ENCODE measurements at regions not wholly inside any gene's neighbourhood (a gene's known extent, or its start where the extent isn't known, plus 50 kb on each side); places are given as distances from the start of the nearest gene placed in this dataset.

DNA sequence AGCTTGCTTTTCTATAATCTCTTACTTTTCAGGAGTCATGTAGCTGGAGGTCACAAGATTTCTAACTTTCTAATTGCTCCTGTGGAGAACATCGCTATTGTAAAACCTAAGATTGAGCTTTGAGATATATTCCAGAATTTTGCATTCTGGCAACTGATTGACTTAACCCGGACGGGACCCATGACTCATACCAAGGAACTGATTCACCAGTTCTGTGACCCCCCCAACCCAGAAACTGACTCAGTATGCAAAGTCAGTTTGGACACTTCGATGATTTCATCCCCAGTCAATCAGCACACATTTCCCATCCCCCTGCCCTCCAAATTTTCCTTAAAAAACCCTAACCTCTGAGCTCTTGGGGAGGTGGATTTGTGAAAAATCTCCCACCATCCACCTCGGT is 396.5 kb upstream of the GBE1 start:
- TF ChIP-seq POLR2AphosphoS5 (IDR thresholded peaks at IDR 0.05; ENCODE audit: low read depth, low read length) (no peak), SIN3A (IDR thresholded peaks at IDR 0.05; ENCODE audit: borderline replicate concordance, insufficient read depth, low read length) (no peak), FOXP2 (optimal IDR thresholded peaks at IDR 0.05; ENCODE audit: borderline replicate concordance, extremely low read depth, extremely low read length, insufficient read depth) (no peak), TAF1 (IDR thresholded peaks at IDR 0.05; ENCODE audit: borderline replicate concordance, insufficient read depth, low read length) (no peak)
- TF ChIP-seq, protein P1, sequence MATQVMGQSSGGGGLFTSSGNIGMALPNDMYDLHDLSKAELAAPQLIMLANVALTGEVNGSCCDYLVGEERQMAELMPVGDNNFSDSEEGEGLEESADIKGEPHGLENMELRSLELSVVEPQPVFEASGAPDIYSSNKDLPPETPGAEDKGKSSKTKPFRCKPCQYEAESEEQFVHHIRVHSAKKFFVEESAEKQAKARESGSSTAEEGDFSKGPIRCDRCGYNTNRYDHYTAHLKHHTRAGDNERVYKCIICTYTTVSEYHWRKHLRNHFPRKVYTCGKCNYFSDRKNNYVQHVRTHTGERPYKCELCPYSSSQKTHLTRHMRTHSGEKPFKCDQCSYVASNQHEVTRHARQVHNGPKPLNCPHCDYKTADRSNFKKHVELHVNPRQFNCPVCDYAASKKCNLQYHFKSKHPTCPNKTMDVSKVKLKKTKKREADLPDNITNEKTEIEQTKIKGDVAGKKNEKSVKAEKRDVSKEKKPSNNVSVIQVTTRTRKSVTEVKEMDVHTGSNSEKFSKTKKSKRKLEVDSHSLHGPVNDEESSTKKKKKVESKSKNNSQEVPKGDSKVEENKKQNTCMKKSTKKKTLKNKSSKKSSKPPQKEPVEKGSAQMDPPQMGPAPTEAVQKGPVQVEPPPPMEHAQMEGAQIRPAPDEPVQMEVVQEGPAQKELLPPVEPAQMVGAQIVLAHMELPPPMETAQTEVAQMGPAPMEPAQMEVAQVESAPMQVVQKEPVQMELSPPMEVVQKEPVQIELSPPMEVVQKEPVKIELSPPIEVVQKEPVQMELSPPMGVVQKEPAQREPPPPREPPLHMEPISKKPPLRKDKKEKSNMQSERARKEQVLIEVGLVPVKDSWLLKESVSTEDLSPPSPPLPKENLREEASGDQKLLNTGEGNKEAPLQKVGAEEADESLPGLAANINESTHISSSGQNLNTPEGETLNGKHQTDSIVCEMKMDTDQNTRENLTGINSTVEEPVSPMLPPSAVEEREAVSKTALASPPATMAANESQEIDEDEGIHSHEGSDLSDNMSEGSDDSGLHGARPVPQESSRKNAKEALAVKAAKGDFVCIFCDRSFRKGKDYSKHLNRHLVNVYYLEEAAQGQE (IDR thresholded peaks at IDR 0.05; ENCODE audit: insufficient read depth in 1 of 2, low read depth in 2 of 2, low read length in 2 of 2): no peak

DNA sequence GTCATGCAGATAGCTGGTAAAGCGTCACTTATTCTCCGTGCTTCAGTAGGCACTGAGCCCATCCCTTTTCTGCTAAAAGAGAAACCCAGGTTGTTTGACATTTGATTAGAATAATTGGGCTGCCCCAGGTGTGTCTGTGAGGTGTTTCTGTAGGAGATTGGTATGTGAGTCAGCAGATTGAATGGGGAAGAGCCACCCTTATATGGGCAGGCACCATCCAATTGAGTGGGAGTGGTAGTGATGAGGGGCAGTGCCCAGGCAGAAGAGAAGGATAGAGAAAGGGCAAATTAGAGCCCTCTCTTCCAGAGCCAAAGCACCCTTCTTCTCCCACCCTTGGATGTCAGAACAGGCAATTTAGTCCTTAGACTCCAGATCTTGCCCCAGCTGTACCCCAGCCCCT is 384.3 kb upstream of the GBE1 start:
- TF ChIP-seq SIN3A (IDR thresholded peaks at IDR 0.05; ENCODE audit: borderline replicate concordance, insufficient read depth, low read length): no peak
- TF ChIP-seq FOXP2 (optimal IDR thresholded peaks at IDR 0.05; ENCODE audit: borderline replicate concordance, extremely low read depth, extremely low read length, insufficient read depth): no peak

DNA sequence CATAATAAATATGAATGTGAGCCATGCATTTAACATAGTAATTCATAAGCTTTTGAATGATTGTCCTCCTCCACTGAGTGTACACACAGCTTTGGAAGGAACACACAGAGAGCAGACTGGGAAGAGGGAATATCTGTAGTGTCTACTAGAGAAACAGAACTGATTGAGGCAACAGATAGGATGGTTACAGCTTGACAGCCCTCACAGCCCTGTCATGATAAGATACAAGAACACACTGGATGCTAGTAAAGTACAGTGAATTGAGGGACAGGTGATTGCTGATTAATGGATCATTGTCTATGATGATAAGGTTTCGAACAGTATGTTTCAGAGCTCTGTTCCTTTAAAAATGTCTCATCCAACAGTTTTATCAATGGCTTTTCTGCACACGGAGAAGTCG is 383.4 kb upstream of the GBE1 start:
- TF ChIP-seq FOXP2 (optimal IDR thresholded peaks at IDR 0.05; ENCODE audit: borderline replicate concordance, extremely low read depth, extremely low read length, insufficient read depth): no peak
- TF ChIP-seq POLR2AphosphoS5 (IDR thresholded peaks at IDR 0.05; ENCODE audit: low read depth, low read length): no peak
- TF ChIP-seq, protein P1 (IDR thresholded peaks at IDR 0.05; ENCODE audit: insufficient read depth in 1 of 2, low read depth in 2 of 2, low read length in 2 of 2): no peak
- no peak for TF ChIP-seq TAF1 (IDR thresholded peaks at IDR 0.05; ENCODE audit: borderline replicate concordance, insufficient read depth, low read length)
- no peak for TF ChIP-seq SIN3A (IDR thresholded peaks at IDR 0.05; ENCODE audit: borderline replicate concordance, insufficient read depth, low read length)

DNA sequence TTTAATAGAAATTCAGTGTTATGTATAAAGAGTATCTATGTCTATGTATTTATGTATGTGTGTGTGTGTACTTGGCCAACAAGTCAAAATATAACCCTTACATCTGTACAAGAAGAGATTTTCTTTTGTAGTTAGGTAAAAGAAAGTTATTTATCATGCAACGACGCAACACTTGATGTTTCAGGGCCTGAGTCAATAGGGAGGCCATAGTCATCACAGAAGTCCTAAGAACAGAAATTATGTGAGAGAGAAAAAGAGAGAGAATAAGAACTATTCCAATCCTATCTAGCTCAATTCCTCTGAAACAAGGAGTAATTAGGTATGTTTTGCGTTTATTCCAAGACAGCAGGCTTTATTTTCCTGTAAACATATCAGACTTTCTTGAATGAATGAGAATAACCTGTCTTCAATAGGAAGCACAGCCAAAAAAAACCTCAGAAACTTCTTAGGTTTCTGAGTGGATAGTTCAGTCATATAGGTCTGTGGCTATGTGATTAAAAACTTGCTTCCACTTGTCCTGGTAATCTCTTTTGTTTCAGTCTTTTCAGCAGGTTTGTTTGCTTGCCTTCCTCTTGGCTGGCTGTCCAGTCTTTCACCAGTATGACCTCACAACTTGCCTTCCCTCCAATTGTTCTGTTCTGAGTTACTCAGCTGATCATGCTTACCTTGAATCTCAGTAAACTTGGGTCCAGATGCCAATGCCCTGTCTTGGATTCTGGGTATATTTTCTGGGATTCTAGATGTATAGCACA is 382.4 kb upstream of the GBE1 start:
- TF ChIP-seq, protein P1 (IDR thresholded peaks at IDR 0.05; ENCODE audit: insufficient read depth in 1 of 2, low read depth in 2 of 2, low read length in 2 of 2): no peak
- no peak for TF ChIP-seq FOXP2 (optimal IDR thresholded peaks at IDR 0.05; ENCODE audit: borderline replicate concordance, extremely low read depth, extremely low read length, insufficient read depth)
- TF ChIP-seq TAF1 (IDR thresholded peaks at IDR 0.05; ENCODE audit: borderline replicate concordance, insufficient read depth, low read length): no peak
- no peak for TF ChIP-seq POLR2AphosphoS5 (IDR thresholded peaks at IDR 0.05; ENCODE audit: low read depth, low read length)
- no peak for TF ChIP-seq SIN3A (IDR thresholded peaks at IDR 0.05; ENCODE audit: borderline replicate concordance, insufficient read depth, low read length)

DNA sequence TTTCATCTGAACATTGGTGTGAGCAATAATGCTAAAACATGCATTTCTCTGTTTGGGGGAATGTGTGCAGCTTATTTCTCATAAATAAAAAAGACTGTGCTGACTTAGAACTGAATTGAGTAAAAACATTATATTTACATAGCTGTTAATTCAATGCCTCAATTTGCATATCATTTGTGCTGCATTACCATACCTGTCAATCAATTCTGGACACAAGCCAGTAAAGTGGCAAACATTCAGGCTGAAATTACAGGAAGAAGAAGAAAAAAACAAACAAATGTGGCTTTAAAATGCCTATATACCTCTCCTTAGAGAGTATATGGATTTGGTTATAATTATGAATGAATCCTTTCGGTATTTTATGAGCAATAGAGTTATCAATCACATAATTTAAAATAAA is 380.1 kb upstream of the GBE1 start:
- no peak for TF ChIP-seq TAF1 (IDR thresholded peaks at IDR 0.05; ENCODE audit: borderline replicate concordance, insufficient read depth, low read length)
- TF ChIP-seq, protein P1 (IDR thresholded peaks at IDR 0.05; ENCODE audit: insufficient read depth in 1 of 2, low read depth in 2 of 2, low read length in 2 of 2): no peak
- no peak for TF ChIP-seq SIN3A (IDR thresholded peaks at IDR 0.05; ENCODE audit: borderline replicate concordance, insufficient read depth, low read length)
- TF ChIP-seq FOXP2 (optimal IDR thresholded peaks at IDR 0.05; ENCODE audit: borderline replicate concordance, extremely low read depth, extremely low read length, insufficient read depth): no peak
- TF ChIP-seq POLR2AphosphoS5 (IDR thresholded peaks at IDR 0.05; ENCODE audit: low read depth, low read length): no peak
